HG02759 (cell line): ENCODE measurements at regions not wholly inside any gene's neighbourhood (a gene's known extent, or its start where the extent isn't known, plus 50 kb on each side); places are given as distances from the start of the nearest gene placed in this dataset.
"Not testable (repeated sequence)": the region's sequence is repeated elsewhere in the genome, so short reads cannot be mapped to it uniquely, and the experiment has no call there.

Source experiments
- ATAC-seq: cut with Tn5 transposase; IDR thresholded peaks from one replicate; pipeline ENCODE4 v1.9.1; 2021; ENCODE audit warnings: mild to moderate bottlenecking, moderate library complexity; ENCODE audit not compliant: unreplicated experiment

DNA sequence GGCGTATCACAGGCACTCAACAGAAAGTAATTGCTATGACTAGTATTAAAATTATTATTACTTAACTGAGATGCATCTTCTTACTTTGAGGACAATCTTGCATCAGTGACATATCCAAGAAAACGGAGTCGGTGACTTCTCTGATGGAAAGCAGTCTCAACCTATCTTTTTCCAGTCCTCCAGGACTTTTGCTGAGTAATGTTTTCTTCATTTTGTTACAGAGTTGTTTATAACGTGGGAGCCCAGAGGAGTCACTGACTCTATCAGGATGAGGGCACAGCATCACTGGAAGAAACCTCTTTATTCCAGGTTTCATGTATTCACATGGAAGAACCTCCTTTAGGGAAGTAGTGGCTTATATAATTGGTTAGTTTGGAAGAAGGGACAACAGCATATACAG is 51.5 kb upstream of the MELK start:
- ATAC-seq = no peak

DNA sequence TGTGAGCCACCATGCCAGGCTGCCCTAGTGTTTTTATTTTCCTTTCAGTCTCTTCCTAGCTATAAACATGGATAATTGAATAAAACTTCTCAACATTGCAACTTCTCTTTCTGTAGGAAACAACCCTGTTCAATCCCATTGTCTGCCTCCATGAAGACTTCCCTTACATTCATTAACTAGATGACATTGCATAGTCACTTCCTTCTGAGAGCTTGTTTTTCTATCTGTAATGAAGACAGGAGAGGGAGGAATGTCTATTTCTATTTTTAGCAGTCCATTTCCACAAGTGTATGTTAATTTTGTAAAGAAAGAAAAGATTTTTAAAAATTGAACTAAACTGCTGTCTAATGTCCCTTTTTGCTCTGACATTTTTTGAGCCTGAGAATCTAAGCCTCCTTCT is 55.6 kb upstream of the MELK start:
- ATAC-seq = no peak

DNA sequence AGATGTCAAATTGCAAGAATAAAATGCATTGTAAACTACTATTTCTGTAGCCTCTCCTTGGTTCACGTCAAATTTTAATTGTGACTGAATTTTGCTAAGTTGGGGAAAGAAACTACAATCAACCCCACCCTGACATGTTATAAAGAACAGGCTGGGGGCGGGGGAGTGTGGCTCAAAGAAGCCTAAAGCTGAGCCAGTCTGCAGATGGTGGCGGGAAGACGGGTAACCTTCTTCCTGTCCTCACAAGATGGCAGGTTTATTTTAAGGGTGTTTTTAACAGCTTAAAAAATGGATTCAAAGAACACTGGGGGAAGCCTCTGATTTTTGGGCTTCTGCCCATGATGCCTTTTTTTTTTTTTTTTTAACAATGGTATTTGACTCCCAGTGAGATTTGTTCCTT is 68.5 kb upstream of the MELK start:
- no peak for ATAC-seq

DNA sequence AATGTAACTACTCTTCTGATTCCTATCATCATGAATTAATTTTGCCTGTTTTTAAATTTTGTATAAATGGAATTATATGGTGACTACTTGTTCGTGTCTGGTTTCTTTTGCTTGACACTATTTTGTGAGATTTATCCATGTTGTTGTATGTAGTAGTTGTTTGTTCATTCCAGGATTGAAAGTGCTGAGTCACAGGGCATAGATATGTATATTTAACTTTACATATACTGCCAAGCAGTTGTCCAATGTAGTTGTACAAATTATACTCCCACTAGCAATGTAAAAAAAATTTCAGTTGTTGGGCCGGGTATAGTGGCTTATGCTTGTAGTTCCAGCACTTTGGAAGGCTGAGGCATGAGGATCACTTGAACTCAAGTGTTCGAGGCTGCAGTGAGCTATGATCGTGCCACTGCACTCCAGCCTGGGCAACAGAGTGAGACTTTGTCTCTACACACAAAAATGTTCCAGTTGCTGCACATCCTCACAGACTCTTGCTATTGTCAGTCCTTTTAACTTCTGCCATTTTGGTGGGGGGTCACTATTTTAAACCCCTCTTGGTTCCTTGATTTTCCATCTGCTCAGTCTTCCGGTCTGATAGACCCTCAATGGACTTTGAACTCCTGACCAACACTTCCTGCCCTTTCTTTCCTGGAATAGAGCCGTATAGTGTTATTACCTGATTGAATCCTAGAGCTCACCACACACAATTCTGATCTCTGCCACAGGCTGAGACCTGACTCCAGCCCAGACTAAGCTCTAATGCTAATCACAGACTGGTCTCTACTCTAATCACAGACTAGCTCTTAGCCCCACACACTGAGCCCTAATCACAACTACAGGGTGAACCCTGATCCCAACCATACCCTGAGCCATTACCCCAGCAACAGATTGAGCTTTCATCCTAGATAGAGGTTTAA is 69.3 kb upstream of the MELK start:
- ATAC-seq = no peak

DNA sequence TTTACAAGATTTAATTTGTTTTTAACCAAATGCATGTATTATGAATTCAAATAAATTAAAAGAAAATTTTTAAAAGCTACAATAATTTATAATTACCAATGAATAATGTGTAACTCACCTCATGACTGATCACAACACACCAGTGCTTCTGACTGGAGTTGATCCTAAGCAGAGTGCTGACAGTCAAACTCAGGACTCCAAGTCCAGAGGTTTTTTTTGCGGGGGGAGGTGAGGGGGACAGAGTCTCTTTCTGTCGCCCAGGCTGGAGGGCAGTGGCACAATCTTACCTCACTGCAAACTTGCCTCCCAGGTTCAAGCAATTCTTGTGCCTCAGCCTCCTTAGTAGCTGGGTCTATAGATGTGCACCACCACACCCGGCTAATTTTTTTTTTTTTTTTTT is 71.0 kb upstream of the MELK start:
- no peak for ATAC-seq

DNA sequence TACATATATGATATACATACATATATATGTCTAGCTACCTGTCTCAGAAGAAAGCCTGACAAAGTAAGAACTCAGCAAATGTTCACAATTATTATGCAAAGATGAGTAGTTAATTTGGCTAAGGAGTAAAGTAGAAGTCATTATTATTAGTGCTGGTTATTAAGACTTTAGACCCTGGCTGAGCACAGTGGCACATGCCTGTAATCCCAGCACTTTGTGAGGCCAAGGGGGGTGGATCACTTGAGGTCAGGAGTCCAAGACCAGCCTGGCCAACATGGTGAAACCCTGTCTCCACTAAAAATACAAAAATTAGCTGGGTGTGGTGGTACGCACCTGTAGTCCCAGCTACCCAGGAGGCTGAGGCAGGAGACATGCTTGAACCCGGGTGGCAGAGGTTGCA is 71.8 kb upstream of the MELK start:
- not testable (repeated sequence) for ATAC-seq

DNA sequence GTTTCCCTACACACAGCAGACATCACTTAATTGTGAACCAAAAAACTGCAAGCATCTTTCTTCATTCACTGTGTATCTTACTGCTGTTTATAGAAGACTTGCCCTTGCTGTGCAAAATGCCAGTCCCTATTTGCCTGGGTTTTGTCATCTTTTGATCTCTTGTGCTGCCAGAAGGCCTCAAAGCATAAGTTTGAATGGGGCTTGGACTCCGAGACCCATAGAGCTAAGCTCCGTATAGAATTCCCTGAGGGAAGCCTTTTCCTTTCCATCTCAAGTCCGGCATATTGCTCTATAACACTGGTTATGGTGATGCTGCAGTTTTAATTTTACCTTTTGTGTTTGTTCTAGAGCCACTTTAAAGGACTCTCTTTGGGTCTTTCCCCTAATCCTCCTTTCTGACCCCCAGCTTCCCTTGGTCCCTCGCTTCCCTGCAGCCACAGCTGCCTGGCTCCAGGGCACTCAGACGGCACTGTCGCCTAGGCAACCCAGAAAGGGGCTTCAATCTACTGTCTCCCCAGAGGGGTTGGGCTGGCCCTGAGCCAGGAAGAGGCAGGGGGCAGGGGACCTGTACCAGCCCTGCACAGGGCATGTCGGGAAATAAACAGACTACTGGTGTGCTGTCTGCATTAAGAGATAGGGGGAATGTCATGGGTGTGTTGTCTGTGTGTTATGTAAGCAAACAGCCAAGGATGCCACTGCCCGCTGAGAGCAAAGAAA is 73.4 kb upstream of the MELK start:
- ATAC-seq = no peak

DNA sequence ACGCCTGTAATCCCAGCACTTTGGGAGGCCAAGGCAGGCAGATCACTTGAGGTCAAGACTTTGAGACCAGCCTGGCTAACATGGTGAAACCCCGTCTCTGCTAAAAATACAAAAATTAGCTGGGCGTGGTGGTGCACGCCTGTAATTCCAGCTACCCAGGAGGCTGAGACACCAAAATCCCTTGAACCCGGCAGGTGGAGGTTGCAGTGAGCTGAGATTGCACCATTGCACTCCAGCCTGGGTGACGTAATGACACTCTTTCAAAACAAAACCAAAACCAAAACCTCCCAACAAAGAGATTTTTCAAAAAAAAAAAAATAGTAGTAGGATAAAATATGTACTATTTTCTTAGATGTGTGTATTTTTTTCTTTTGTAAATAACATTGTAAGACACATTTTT is 79.1 kb upstream of the MELK start:
- not testable (repeated sequence) for ATAC-seq

DNA sequence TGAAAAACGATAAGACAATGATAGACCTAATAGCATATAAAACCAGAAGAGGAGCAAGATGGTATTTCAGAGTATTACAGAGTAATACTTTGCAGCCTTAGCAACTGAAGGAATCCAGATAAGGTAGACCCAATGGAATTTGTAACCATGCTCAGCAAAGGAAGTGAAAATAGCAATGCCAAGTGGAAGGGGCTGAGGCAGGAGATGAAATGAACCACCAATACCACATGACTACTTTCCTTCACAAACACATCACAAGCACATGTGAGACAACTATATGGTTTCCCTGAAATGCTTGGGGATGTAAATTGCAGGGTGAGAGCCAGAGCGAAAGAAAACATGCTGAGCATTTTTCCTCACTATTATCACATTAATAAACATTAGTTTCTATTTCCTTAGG is 79.8 kb upstream of the MELK start:
- ATAC-seq = no peak

DNA sequence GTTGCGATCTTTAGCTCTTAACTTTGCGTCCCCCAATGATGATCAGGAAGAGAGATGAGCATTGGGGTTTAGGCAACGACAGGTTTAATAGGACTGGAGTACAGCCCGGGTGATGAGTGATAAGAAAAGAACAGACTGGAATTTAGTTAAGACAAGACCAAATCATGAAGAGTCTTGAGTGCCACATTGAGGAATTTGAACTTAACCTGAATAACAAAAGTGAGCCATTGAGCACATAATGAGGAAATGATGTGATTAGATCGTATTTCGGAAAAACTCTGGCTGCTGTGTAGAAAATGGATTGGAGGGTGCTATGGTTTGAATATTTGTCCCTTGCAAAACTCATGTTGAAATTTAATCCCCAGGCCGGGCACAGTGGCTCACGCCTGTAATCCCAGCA is 83.2 kb upstream of the MELK start:
- no peak for ATAC-seq

DNA sequence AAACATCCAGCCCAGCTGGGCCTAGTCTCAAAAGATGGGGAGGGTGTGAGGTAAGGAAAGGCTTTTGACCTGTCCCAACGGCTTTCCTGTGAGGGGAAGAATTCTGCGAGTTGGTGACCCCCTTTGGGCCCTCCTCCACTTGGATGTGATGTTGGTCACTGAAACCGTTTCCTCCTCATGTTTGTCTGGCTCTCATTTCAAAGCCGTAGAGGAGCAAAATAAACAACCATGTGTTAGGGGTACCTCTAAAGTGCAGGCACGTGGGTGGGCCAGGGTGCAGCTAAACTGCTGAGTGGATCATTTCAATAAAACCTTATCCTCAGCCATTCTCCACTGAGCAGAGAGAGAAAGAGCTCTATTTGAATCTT is 84.3 kb upstream of the MELK start:
- ATAC-seq = no peak

DNA sequence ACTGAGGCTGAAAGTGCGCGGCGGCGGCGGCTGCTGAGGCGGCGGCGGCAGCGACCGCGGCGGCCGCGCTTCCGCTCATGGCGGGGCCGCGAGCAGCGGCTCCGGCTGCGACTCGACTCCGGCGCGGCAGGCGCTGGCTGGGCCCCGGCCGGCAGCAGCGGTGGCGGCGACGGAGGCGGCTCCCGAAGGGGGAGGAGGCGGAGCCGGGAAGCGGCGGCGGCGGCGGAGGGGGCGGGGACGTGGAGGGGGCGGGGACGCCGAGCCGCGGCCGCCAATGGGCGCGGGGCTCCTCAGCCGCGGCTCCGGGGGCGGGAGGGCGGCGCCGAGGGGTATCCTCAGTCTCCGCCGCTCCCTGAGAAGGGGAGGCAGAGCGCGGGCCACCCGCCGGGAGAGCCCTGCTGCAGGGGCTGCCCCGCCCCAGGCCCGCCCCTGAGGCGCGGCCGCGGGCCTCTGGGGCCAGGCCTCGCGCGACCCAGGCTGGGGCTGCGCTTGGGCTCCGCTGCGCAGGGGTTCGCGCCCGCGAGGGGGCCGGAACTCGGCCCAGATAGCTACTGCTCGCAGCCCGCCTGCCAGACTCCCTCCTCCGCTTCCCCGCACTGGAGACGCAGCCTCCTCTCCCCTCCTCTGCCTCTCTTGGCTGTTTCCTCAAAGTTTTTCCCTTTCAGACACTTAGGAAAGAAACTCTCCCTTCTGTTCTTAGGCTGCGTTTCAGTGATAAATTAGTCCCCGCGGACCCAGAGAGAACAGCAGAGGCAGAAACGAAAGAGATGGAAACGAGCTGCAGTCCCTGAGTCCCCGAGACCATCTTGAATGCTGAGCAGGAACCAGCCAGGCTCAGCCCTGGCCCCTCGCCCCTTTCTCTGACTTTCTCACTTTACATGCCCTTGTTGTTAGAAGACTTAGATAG is 85.0 kb upstream of the MELK start:
- peak; percentile 89 for ATAC-seq

DNA sequence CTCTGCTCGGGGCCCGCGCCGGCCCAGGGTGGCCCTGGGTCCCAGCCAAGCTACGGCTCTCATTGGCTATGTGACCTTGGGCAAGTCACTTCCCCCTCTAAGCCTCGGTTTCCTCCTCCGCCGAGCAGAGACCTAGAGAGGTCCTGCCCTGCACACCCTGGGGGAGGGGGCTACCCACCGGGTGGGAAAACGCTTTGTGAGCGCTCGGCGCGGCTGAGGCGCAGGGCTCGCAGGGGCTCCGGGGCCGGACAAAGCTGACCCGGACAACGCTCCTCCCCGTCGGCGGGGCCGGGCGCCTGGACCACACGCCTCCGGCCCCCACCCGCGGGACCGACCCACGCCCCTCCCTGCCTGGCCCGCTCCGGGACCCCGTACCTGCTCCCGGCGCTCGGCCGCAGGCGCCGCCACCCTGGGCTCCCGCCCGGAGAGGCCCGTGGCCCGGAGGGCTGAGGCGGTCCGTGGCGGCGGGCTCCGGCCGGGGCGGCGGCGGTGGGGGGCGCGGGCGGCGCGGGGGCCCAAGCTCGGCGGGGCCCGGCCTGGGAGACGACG is 85.7 kb upstream of the MELK start:
- ATAC-seq = peak; percentile 45

DNA sequence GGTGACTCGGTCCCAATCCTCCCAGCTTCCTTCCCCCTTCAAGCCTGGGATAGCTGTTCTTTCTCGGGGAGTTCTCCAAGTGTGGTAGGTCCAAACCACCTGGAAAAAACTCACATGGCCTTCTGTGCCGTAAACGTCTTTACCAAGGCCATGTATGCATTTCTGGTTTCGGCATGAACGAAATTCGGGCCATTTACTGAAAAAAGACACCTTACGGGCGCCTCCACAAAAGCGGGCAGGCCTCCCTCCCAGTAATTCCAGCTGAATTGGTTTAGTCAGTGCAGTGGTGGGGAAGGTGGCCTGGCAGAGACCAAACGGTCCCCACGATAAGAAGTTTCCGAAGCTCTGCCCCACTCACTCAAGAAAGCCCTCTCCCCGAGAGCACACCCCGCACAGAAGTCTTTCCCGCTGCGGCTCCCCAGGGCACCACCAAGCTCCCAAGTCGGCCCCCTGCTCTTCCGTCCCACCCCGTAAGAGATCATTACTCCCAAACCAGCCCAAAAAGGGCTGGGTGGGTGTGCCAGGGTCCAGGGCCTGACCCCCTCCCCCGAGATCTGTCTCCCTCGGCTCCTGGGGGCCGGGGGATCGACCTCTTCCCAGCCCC is 86.3 kb upstream of the MELK start:
- ATAC-seq = peak; percentile 1

DNA sequence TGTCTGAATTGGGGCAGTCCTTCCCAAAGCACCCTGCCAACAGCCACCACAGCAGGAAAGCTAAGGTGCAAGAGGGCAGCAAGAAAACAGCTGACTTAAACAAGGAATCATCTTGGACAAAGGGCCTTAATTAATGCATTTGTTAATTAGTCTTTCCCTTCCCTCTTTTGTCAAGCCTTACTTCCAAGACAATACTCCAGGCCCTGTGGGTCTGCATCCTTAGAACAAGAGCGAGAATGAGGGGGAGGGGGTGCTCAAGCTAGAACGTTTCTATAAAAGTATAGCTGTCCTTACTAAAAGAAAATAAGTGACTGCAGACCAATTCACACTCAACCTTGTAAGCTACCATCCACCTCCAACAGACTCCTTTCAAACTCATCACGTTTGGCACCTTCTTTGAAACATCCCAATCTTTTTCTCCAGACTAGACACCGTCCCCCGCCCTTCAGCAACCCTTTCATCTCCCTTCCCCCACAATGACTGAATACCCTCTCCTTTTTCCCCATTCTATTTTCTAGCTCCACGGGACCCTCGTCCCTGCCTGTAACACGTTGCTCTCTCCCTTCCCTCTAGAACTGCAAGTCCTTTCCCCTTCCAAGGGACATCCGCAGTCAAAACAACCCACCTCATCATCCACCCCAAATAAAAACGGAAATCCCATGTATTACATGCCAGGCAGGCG is 85.7 kb upstream of the RNF38 start:
- ATAC-seq = no peak

DNA sequence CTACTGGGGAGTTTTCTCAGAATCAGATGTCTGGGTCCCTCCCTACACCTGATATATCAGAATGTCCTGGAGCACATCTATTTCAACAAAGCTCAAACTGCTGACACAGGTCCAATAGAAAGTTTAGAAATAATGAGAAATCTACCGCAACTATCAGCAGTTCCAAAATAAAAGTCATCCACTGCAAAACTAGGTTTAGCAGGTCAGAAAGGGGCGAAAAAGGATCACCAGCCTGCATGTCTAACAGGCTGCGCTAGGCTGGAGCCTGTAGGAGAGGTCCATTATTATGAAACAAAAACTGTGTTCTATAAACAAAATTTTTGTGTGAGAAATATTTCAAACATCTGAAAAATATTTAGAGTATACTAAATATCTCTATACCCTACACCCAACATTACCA is 84.1 kb upstream of the RNF38 start:
- no peak for ATAC-seq

DNA sequence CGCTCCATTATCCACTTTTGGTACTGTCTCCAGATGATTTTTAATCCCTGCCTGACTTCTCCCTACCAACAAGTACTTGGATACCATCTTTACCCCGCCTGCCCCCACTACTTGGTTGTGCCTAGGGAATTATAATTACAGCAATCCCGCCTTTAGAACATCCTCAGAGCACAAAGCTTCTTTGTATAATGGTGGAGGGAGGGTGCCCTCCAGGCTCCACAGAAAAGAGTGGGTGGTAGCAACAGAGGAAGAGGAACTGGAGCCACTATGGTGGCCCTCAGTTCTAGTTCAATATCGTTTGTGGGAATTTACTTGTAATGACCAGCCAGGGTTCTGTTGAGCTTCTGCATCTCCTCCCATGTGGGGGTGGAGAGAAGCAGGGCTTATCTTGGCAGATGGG is 79.0 kb upstream of the RNF38 start:
- ATAC-seq = no peak

DNA sequence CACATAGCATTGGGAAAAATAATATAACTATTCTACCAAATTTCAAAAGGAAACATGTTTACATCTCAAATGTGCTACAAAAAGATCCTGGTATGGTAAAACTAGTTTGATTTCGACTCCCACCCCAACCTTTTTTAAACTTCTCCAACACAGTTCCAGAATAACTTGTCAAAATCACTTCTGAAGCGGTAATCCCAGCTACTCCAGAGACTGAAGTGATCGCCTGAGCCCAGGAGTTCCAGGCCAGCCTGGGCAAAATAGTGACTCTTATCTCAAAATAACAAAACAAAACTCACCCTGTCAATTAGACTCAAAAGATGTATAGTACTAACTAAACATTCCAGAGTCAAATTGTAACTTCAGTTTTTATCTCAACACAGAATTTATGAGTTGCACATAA is 71.3 kb upstream of the RNF38 start:
- no peak for ATAC-seq

DNA sequence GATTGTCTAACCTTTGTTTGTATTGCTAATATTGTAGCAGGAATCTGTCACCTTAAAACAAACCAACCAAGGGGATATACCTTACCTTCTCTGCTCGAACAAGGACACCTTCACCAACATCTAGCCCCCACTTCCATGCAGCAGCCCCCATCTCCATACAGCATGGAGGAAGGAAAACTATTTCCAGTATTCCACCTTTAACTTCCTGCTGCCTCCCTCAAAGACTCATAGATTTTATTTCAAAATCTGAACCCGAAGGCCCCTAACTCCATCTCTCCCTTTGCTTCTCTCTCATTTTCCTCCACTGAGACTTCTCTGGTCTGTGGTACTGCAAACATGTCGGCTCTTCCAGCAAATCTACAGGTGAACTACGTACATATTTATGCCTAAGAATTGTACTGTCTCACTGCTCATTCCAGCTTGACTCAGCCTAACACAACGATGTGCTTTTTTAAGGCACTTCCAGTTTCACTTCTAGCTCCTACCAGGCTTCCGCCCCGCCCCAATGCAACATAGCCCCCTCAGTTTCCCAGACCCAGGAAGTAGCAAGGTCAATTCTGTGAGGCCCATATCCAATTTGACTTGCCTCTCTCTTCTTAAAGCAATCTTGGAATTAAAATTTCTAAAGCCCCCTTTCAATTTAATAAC is 70.7 kb upstream of the RNF38 start:
- ATAC-seq = peak; percentile 97

DNA sequence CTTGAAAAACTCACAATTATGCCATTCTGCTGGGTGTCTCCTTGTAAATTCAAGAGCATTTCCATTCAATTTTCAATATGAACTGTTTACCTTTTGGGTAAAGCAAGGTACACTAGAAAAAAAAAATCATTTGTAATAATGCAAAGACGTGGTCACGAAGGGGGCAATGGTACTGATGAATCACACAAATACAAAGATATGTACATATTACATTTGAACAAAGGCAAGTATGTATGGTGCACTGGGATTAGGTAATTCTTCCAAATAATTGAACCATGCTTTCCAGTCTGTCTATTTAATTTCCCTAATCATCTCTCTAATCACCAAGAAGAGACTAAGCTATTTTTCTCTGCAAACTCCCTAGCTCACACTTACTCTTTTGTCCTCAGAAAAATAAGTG is 63.4 kb upstream of the RNF38 start:
- no peak for ATAC-seq
